Suprapubic skin (tissue), 4 donors: ENCODE measurements at regions not wholly inside any gene's neighbourhood (a gene's known extent, or its start where the extent isn't known, plus 50 kb on each side); places are given as distances from the start of the nearest gene placed in this dataset.

ENCODE experiments used
- DNase-seq, 2 donors: peaks; one replicate each; pipeline ENCODE4 v3.0.0-alpha.2; 2019; ENCODE audit warnings: low spot score in 2 of 2
- H3K27ac ChIP-seq: fragments of 200-600 bp; sonication (generic); one replicate; pipeline ENCODE4 v1.5.1; 2019
- H3K27me3 ChIP-seq: fragments of 200-600 bp; sonication (generic); one replicate; pipeline ENCODE4 v1.5.1; 2019
- H3K36me3 ChIP-seq: fragments of 200-600 bp; sonication (generic); one replicate; pipeline ENCODE4 v1.5.1; 2019
- H3K4me1 ChIP-seq: fragments of 200-600 bp; sonication (generic); one replicate; pipeline ENCODE4 v1.5.1; 2019
- H3K4me3 ChIP-seq: fragments of 200-600 bp; sonication (generic); one replicate; pipeline ENCODE4 v1.5.1; 2019; ENCODE audit warnings: mild to moderate bottlenecking
- H3K9me3 ChIP-seq: fragments of 200-600 bp; sonication (generic); one replicate; pipeline ENCODE4 v1.5.1; 2019
- CTCF ChIP-seq, 2 donors: fragments of 200-600 bp in 1 of 2; fragments of 450-650 bp in 1 of 2; sonication (generic) in 1 of 2; IDR thresholded peaks; one replicate each; pipeline ENCODE4 v1.5.1; 2016 to 2019; ENCODE audit warnings: antibody characterized with exemption in 2 of 2, mild to moderate bottlenecking in 1 of 2, moderate library complexity in 1 of 2
- EP300 ChIP-seq: sonication (generic); formaldehyde crosslinking; IDR thresholded peaks from one replicate; pipeline ENCODE4 v1.6.1; 2017; ENCODE audit warnings: antibody characterized with exemption
- POLR2A ChIP-seq, 2 donors: fragments of 450-650 bp; IDR thresholded peaks; one replicate each; pipeline ENCODE4 v1.6.1; 2017; ENCODE audit warnings: antibody characterized with exemption in 2 of 2, mild to moderate bottlenecking in 2 of 2, moderate library complexity in 2 of 2
- POLR2AphosphoS5 ChIP-seq, 3 donors: sonication (generic); formaldehyde crosslinking; IDR thresholded peaks; one replicate each; pipeline ENCODE4 v1.6.1; 2017; ENCODE audit warnings: antibody characterized with exemption in 3 of 3
- WGBS: methylation state at CpG from one replicate; pipeline ENCODE4 v1.1.5; 2018; 5-methylcytosine and 5-hydroxymethylcytosine counted together

GRCh38 chr12:125424909-125425308 lies 359.7 kb downstream of the AACS start:
- 45% methylated on average over 3 of the region's 3 CpGs for WGBS

GRCh38 chr12:125431516-125431915 lies 366.3 kb downstream of the AACS start:
- DNase-seq, result no peak
- no peak overlapping the region for H3K4me3 ChIP-seq
- H3K9me3 ChIP-seq, result peaks cover 10% of the 10 kb centered on the region
- 73% methylated on average over 6 of the region's 6 CpGs for WGBS
- H3K27ac ChIP-seq, result no peak overlapping the region
- H3K27me3 ChIP-seq, result no peaks in the 10 kb centered on the region
- TF ChIP-seq CTCF (IDR thresholded peaks at IDR 0.05), result no peak
- no peaks in the 10 kb centered on the region for H3K36me3 ChIP-seq
- no peaks in the 10 kb centered on the region for H3K4me1 ChIP-seq

More at GRCh38 chr12:125424909-125425308, 359.7 kb downstream of the AACS start:
- Histone ChIP-seq H3K4me1 (no peaks in the 10 kb centered on the region), H3K4me3 (no peak overlapping the region), H3K27ac (no peak overlapping the region), H3K36me3 (no peaks in the 10 kb centered on the region), H3K27me3 (no peaks in the 10 kb centered on the region), H3K9me3 (peaks cover 9% of the 10 kb centered on the region)
- TF ChIP-seq EP300, result no peak
- no peak for TF ChIP-seq POLR2AphosphoS5 (IDR thresholded peaks at IDR 0.05)
- no peak for TF ChIP-seq CTCF (IDR thresholded peaks at IDR 0.05)
- no peak for TF ChIP-seq POLR2A (IDR thresholded peaks at IDR 0.05)
- no peak for DNase-seq

GRCh38 chr12:125434131-125434530 lies 368.9 kb downstream of the AACS start:
- DNase-seq, result no peak
- no peaks in the 10 kb centered on the region for H3K36me3 ChIP-seq
- H3K9me3 ChIP-seq, result peaks cover 7% of the 10 kb centered on the region
- H3K4me3 ChIP-seq, result no peak overlapping the region
- 89% methylated on average over 6 of the region's 9 CpGs for WGBS
- H3K4me1 ChIP-seq, result no peaks in the 10 kb centered on the region
- H3K27me3 ChIP-seq, result no peaks in the 10 kb centered on the region
- H3K27ac ChIP-seq, result no peak overlapping the region
- no peak for TF ChIP-seq POLR2AphosphoS5 (IDR thresholded peaks at IDR 0.05)

GRCh38 chr12:125434936-125435443 lies 369.8 kb downstream of the AACS start:
- no peaks in the 10 kb centered on the region for H3K27me3 ChIP-seq
- H3K27ac ChIP-seq, result no peak overlapping the region
- H3K4me3 ChIP-seq, result no peak overlapping the region
- TF ChIP-seq POLR2A (IDR thresholded peaks at IDR 0.05), result no peak
- TF ChIP-seq CTCF (IDR thresholded peaks at IDR 0.05), result no peak
- TF ChIP-seq EP300, result no peak
- no peak for TF ChIP-seq POLR2AphosphoS5 (IDR thresholded peaks at IDR 0.05)
- peaks cover 7% of the 10 kb centered on the region for H3K9me3 ChIP-seq
- no peaks in the 10 kb centered on the region for H3K4me1 ChIP-seq
- DNase-seq, result no peak
- no peaks in the 10 kb centered on the region for H3K36me3 ChIP-seq
- 75% methylated on average over 8 of the region's 8 CpGs for WGBS

- no peak for DNase-seq
- Histone ChIP-seq H3K27ac (no peak overlapping the region), H3K27me3 (no peaks in the 10 kb centered on the region), H3K4me1 (no peaks in the 10 kb centered on the region), H3K36me3 (no peaks in the 10 kb centered on the region), H3K4me3 (no peak overlapping the region), H3K9me3 (peaks cover 7% of the 10 kb centered on the region)
- WGBS, result 78% methylated on average over 7 of the region's 7 CpGs
- TF ChIP-seq POLR2AphosphoS5 (IDR thresholded peaks at IDR 0.05), result no peak
Measured at GRCh38 chr12:125435871-125436270, 370.6 kb downstream of the AACS start.

- Histone ChIP-seq H3K27ac (no peak overlapping the region), H3K9me3 (peaks cover 7% of the 10 kb centered on the region), H3K27me3 (no peaks in the 10 kb centered on the region), H3K4me1 (no peaks in the 10 kb centered on the region), H3K36me3 (no peaks in the 10 kb centered on the region), H3K4me3 (no peak overlapping the region)
- no peak for DNase-seq
- TF ChIP-seq CTCF (IDR thresholded peaks at IDR 0.05) (no peak), POLR2AphosphoS5 (IDR thresholded peaks at IDR 0.05) (no peak), POLR2A (IDR thresholded peaks at IDR 0.05) (no peak), EP300 (no peak)
- 58% methylated on average over 2 of the region's 2 CpGs for WGBS
Measured at GRCh38 chr12:125436686-125437085, 371.5 kb downstream of the AACS start.
